ENCODE measurements at regions not wholly inside any gene's neighbourhood (a gene's known extent, or its start where the extent isn't known, plus 50 kb on each side); places are given as distances from the start of the nearest gene placed in this dataset.

DNA sequence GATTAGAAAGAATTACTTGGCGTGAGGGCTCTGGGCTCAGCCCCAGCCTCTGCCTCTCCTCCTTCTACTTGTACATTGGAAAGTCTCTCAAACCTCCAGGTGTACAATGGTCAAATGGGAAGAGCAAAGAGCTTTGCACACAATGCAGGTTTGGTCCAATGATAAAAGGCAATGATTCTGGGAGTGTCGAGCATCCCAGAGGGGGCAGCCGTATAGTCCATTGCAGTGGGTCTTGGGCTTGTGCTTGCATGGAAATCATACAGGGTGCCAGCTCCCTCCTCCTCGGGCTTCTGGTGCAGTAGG is 98.0 kb upstream of the NCK2 start:
- ATAC-seq (ENCODE audit: low read depth) (no peak), DNase-seq (no peak)
- H3K79me1 ChIP-seq (ENCODE audit: low read depth in 1 of 2, low read length in 2 of 2): no peaks in the 10 kb centered on the region
- no peak overlapping the region for H3K14ac ChIP-seq (replicated peaks; ENCODE audit: low read depth, low read length)
- H2BK120ac ChIP-seq (ENCODE audit: low read depth, low read length): no peak overlapping the region
- H3K4me1 ChIP-seq (ENCODE audit: control insufficient read depth, insufficient read depth, low read length): peaks cover 1% of the 10 kb centered on the region; the same call in 1 of the 2 replicates
- no peak overlapping the region for H4K91ac ChIP-seq (ENCODE audit: insufficient read depth, low read depth, low read length)
- ChIA-PET CTCF (no interaction called here), POLR2A (ENCODE audit: unreplicated experiment) (no interaction called here)
- no peak overlapping the region for H3K4me2 ChIP-seq (ENCODE audit: low read depth, low read length)
- H3K27me3 ChIP-seq (ENCODE audit: control insufficient read depth, insufficient read depth, low read length): peaks cover 15% of the 10 kb centered on the region
- no peak overlapping the region for H3K56ac ChIP-seq (ENCODE audit: extremely low read depth, insufficient read depth, low read length)
- H3K23ac ChIP-seq (ENCODE audit: low read depth, low read length): no peak overlapping the region
- no peak overlapping the region for H3K9ac ChIP-seq (ENCODE audit: low read depth, low read length)
- H2BK20ac ChIP-seq (ENCODE audit: low read depth, low read length): no peak overlapping the region
- H3K4me3 ChIP-seq (ENCODE audit: insufficient read depth, low read depth, low read length): no peak overlapping the region
- TF ChIP-seq FOS (IDR thresholded peaks at IDR 0.05; ENCODE audit: low read depth, low read length): no peak
- no peak overlapping the region for H3K27ac ChIP-seq (ENCODE audit: insufficient read depth, low read length)
- no peak overlapping the region for H2AK9ac ChIP-seq (replicated peaks; ENCODE audit: low read depth, low read length, poor library complexity)
- no TSS peak for BruUV-seq (replicated peaks)
- H3K18ac ChIP-seq (ENCODE audit: low read depth, low read length): no peak overlapping the region
- dilution Hi-C loops (cut with HindIII; ENCODE audit: low sequenced_read_pairs, unreplicated experiment): no loop called here
- in situ Hi-C loops (cut with MboI; ENCODE audit: low sequenced_read_pairs): no loop called here
- H2AK5ac ChIP-seq (ENCODE audit: low read depth, low read length): no peak overlapping the region
- no peak overlapping the region for H2BK15ac ChIP-seq (ENCODE audit: low read depth, low read length)
- H2AFZ ChIP-seq (replicated peaks; ENCODE audit: low read length, poor library complexity): no peak overlapping the region
- 76% methylated on average over 3 of the region's 4 CpGs; no CpG with 5 or more reads in 1 of the 2 experiments for WGBS, 2 experiments (ENCODE audit: extremely low coverage in 2 of 2, insufficient read length in 1 of 2)
- H4K5ac ChIP-seq (ENCODE audit: low read depth, low read length): no peak overlapping the region
- no peak overlapping the region for H2BK5ac ChIP-seq (ENCODE audit: low read depth, low read length, poor library complexity, severe bottlenecking)
- intact Hi-C loops (cut with micrococcal nuclease): no loop called here
- no peak overlapping the region for H4K8ac ChIP-seq (ENCODE audit: low read depth in 2 of 2, low read length in 2 of 2)
- H3K9me1 ChIP-seq (ENCODE audit: insufficient read depth, low read length): no peaks in the 10 kb centered on the region; the same call in 1 of the 2 replicates
- no peaks in the 10 kb centered on the region for H3K9me3 ChIP-seq (ENCODE audit: control insufficient read depth, insufficient read depth, low read length)
- no peaks in the 10 kb centered on the region for H3K36me3 ChIP-seq (ENCODE audit: control insufficient read depth, insufficient read depth, low read length)
- H3K4ac ChIP-seq (ENCODE audit: low read depth, low read length): no peak overlapping the region
- H4K20me1 ChIP-seq (ENCODE audit: insufficient read depth, low read length): no peaks in the 10 kb centered on the region
